HEK293 (cell line): ENCODE measurements at regions not wholly inside any gene's neighbourhood (a gene's known extent, or its start where the extent isn't known, plus 50 kb on each side); places are given as distances from the start of the nearest gene placed in this dataset.

Experiments used
- CTCF ChIA-PET: fragments of 350-600 bp; formaldehyde crosslinking; extraction: SDS; loops from one replicate; lab custom pipeline; 2021; ENCODE audit warnings: antibody characterized with exemption; lab: Yijun Ruan, JAX
- POLR2A ChIA-PET: fragments of 300-600 bp; formaldehyde crosslinking; extraction: SDS; loops from one replicate; lab custom pipeline; 2020; ENCODE audit warnings: antibody characterized with exemption, inconsistent platforms; lab: Yijun Ruan, JAX
- H3K27ac ChIP-seq: fragments of 200-500 bp; sonication (Bioruptor generic); 2 replicates; pipeline ENCODE4 v1.5.1; 2014; ENCODE audit warnings: low read depth, low read length, control low read depth, inconsistent platforms; ENCODE audit errors: extremely low read depth
- H3K36me3 ChIP-seq, 2 experiments: fragments of 200-500 bp in 1 of 2; sonication (Bioruptor generic) in 1 of 2; 1 replicate in 1 of 2; 2 replicates in 1 of 2; pipeline ENCODE4 v1.5.1; 2014 to 2017; ENCODE audit warnings: inconsistent platforms in 2 of 2, low read length in 2 of 2; ENCODE audit not compliant: control insufficient read depth in 2 of 2, insufficient read depth in 1 of 2
- H3K4me1 ChIP-seq: fragments of 200-500 bp; sonication (Bioruptor generic); 2 replicates; pipeline ENCODE4 v1.5.1; 2014; ENCODE audit warnings: mild to moderate bottlenecking, low read length, inconsistent platforms; ENCODE audit not compliant: control insufficient read depth, insufficient read depth
- H3K4me3 ChIP-seq: 2 replicates; pipeline ENCODE4 v1.5.1; 2011; ENCODE audit warnings: low read depth, mild to moderate bottlenecking, control low read depth, low read length, moderate library complexity
- H3K9me3 ChIP-seq: fragments of 200-500 bp; sonication (Bioruptor generic); 2 replicates; pipeline ENCODE4 v1.5.1; 2014; ENCODE audit warnings: low read depth, low read length, inconsistent platforms; ENCODE audit not compliant: control insufficient read depth, insufficient read depth
- GLI2 ChIP-seq: fragments of 450-650 bp; formaldehyde crosslinking; IDR thresholded peaks from 2 replicates; pipeline ENCODE4; 2017; ENCODE audit warnings: missing biosample characterization, missing genetic modification characterization, low read depth, borderline replicate concordance
- GLIS2 ChIP-seq: fragments of 450-650 bp; formaldehyde crosslinking; IDR thresholded peaks from 2 replicates; pipeline ENCODE4 v1.5.1; 2016; ENCODE audit warnings: missing biosample characterization, missing genetic modification characterization
- KLF17 ChIP-seq: fragments of 450-650 bp; formaldehyde crosslinking; IDR thresholded peaks from 2 replicates; pipeline ENCODE4 v1.5.1; 2016; ENCODE audit warnings: missing biosample characterization, missing genetic modification characterization
- KLF9 ChIP-seq: fragments of 450-650 bp; formaldehyde crosslinking; IDR thresholded peaks from 2 replicates; pipeline ENCODE4 v1.5.1; 2016; ENCODE audit warnings: missing biosample characterization, missing genetic modification characterization, low read depth
- PRDM10 ChIP-seq: fragments of 450-650 bp; formaldehyde crosslinking; IDR thresholded peaks from 2 replicates; pipeline ENCODE4 v1.5.1; 2016; ENCODE audit warnings: missing biosample characterization, missing genetic modification characterization
- PRDM4 ChIP-seq: fragments of 450-650 bp; formaldehyde crosslinking; IDR thresholded peaks from 2 replicates; pipeline ENCODE4 v1.5.1; 2017; ENCODE audit warnings: missing biosample characterization, missing genetic modification characterization
- SALL2 ChIP-seq: fragments of 450-650 bp; formaldehyde crosslinking; IDR thresholded peaks from 2 replicates; pipeline ENCODE4 v1.5.0; 2017; ENCODE audit warnings: missing biosample characterization, mild to moderate bottlenecking, missing genetic modification characterization, borderline replicate concordance
- ZBTB21 ChIP-seq: fragments of 450-650 bp; formaldehyde crosslinking; IDR thresholded peaks from 2 replicates; pipeline ENCODE4 v1.5.1; 2017; ENCODE audit warnings: missing biosample characterization, missing genetic modification characterization
- ZBTB49 ChIP-seq: fragments of 450-650 bp; formaldehyde crosslinking; IDR thresholded peaks from 2 replicates; pipeline ENCODE4 v1.5.1; 2016; ENCODE audit warnings: missing biosample characterization, missing genetic modification characterization, low read depth
- ZNF488 ChIP-seq: fragments of 450-650 bp; formaldehyde crosslinking; IDR thresholded peaks from 2 replicates; pipeline ENCODE4 v1.5.1; 2016; ENCODE audit warnings: missing biosample characterization, missing genetic modification characterization
- ZNF555 ChIP-seq: fragments of 450-650 bp; formaldehyde crosslinking; conservative IDR thresholded peaks from 2 replicates; pipeline ENCODE4 v1.5.1; 2017; ENCODE audit warnings: missing biosample characterization, mild to moderate bottlenecking, missing genetic modification characterization, inconsistent platforms
- ZNF624 ChIP-seq: fragments of 450-650 bp; formaldehyde crosslinking; IDR thresholded peaks from 2 replicates; pipeline ENCODE4 v1.5.1; 2017; ENCODE audit warnings: missing biosample characterization, missing genetic modification characterization
- ZNF629 ChIP-seq: fragments of 450-650 bp; formaldehyde crosslinking; IDR thresholded peaks from 2 replicates; pipeline ENCODE4 v1.5.1; 2017; ENCODE audit warnings: missing biosample characterization, missing genetic modification characterization
- ZNF76 ChIP-seq: fragments of 450-650 bp; formaldehyde crosslinking; IDR thresholded peaks from 2 replicates; pipeline ENCODE4; 2016; ENCODE audit warnings: low read depth, missing biosample characterization, missing genetic modification characterization, borderline replicate concordance
- ZSCAN18 ChIP-seq: fragments of 450-650 bp; formaldehyde crosslinking; IDR thresholded peaks from 2 replicates; pipeline ENCODE4 v1.5.1; 2016; ENCODE audit warnings: missing biosample characterization, missing genetic modification characterization
- ZSCAN4 ChIP-seq: fragments of 450-650 bp; formaldehyde crosslinking; IDR thresholded peaks from 2 replicates; pipeline ENCODE4 v1.5.1; 2017; ENCODE audit warnings: missing biosample characterization, missing genetic modification characterization

- H3K4me1 ChIP-seq, result no peaks in the 10 kb centered on the region
- TF ChIP-seq GLIS2, result no peak
- no peak for TF ChIP-seq ZSCAN18 (tag by site-specific recombination)
- no peak for TF ChIP-seq KLF17 (tag by site-specific recombination)
- TF ChIP-seq ZSCAN4 (tag by site-specific recombination), result no peak
- no peak for TF ChIP-seq SALL2 (tag by site-specific recombination)
- TF ChIP-seq KLF9 (tag by site-specific recombination), result no peak
- TF ChIP-seq ZNF624 (tag by site-specific recombination), result no peak
- TF ChIP-seq PRDM10 (tag by site-specific recombination), result no peak
- no peak for TF ChIP-seq ZNF629 (tag by site-specific recombination)
- TF ChIP-seq ZNF555 (tag by site-specific recombination), result no peak
- no peak for TF ChIP-seq ZBTB21 (tag by site-specific recombination)
- no peak for TF ChIP-seq PRDM4
- TF ChIP-seq ZNF76, result no peak
- TF ChIP-seq GLI2 (tag by site-specific recombination), result no peak
- TF ChIP-seq ZBTB49 (tag by site-specific recombination), result no peak
- no peak for TF ChIP-seq ZNF488
- no peak overlapping the region for H3K27ac ChIP-seq
- ChIA-PET CTCF (interaction anchor here (0.6 to 1.1 kb wide), 3 partner anchors 44 to 247 kb away, joined by 3 to 4 read pairs (median 3); no protein-coding TSS in a partner anchor), POLR2A (no interaction called here)
- H3K9me3 ChIP-seq, result no peaks in the 10 kb centered on the region
- H3K4me3 ChIP-seq, result no peak overlapping the region
- H3K36me3 ChIP-seq, result no peaks in the 10 kb centered on the region
These were observed 69.5 kb upstream of the ELOVL5 start for GRCh38 chr6:53418288-53418687.
